ENCODE measurements at regions not wholly inside any gene's neighbourhood (a gene's known extent, or its start where the extent isn't known, plus 50 kb on each side); places are given as distances from the start of the nearest gene placed in this dataset.

GRCh38 chr22:47610764-47611163 lies 848.3 kb downstream of the TBC1D22A start:
- H3K4me2 ChIP-seq (ENCODE audit: low read length) = no peak overlapping the region
- H3K27ac ChIP-seq (ENCODE audit: low read depth, low read length) = no peak overlapping the region
- POLR2A ChIA-PET = no interaction called here
- H4K20me1 ChIP-seq (ENCODE audit: insufficient read depth) = no peaks in the 10 kb centered on the region
- CTCF ChIA-PET = no interaction called here
- TF ChIP-seq FOSL1 (IDR thresholded peaks at IDR 0.05; ENCODE audit: low read depth) (no peak), ZFX (IDR thresholded peaks at IDR 0.05) (no peak), RAD21 (IDR thresholded peaks at IDR 0.05; ENCODE audit: low read depth) (no peak), ATF3 (IDR thresholded peaks at IDR 0.05) (no peak)
- TF ChIP-seq, protein P1, sequence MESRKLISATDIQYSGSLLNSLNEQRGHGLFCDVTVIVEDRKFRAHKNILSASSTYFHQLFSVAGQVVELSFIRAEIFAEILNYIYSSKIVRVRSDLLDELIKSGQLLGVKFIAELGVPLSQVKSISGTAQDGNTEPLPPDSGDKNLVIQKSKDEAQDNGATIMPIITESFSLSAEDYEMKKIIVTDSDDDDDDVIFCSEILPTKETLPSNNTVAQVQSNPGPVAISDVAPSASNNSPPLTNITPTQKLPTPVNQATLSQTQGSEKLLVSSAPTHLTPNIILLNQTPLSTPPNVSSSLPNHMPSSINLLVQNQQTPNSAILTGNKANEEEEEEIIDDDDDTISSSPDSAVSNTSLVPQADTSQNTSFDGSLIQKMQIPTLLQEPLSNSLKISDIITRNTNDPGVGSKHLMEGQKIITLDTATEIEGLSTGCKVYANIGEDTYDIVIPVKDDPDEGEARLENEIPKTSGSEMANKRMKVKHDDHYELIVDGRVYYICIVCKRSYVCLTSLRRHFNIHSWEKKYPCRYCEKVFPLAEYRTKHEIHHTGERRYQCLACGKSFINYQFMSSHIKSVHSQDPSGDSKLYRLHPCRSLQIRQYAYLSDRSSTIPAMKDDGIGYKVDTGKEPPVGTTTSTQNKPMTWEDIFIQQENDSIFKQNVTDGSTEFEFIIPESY (IDR thresholded peaks at IDR 0.05; ENCODE audit: extremely low read depth, insufficient replicate concordance, low read length) = no peak
- intact Hi-C loops (cut with micrococcal nuclease) = no loop called here
- H3K36me3 ChIP-seq (ENCODE audit: control insufficient read depth in 1 of 2, insufficient read depth in 2 of 2, low read length in 2 of 2) = no peaks in the 10 kb centered on the region
- BruUV-seq (replicated peaks) = no TSS peak
- no peaks in the 10 kb centered on the region; a peak in 1 of 4 replicates for H3K9me3 ChIP-seq (ENCODE audit: control insufficient read depth in 1 of 2, insufficient read depth in 1 of 2, low read depth in 1 of 2, low read length in 2 of 2)
- H3K9ac ChIP-seq (ENCODE audit: low read length) = no peak overlapping the region
- H3K4me1 ChIP-seq (ENCODE audit: control insufficient read depth in 1 of 2, insufficient read depth in 2 of 2, low read length in 2 of 2) = no peaks in the 10 kb centered on the region
- DNase-seq (ENCODE audit: low read depth, low spot score) = no peak
- H3K79me2 ChIP-seq (ENCODE audit: insufficient read depth, low read length) = no peaks in the 10 kb centered on the region
- no peak overlapping the region for H3K4me3 ChIP-seq (replicated peaks in 1 of 2; ENCODE audit: low read depth in 1 of 2, low read length in 2 of 2)
- H3K27me3 ChIP-seq (ENCODE audit: insufficient read depth, low read length) = no peaks in the 10 kb centered on the region
- ATAC-seq = no peak
- RAD21 ChIA-PET (ENCODE audit: low non-redundant PET in 1 of 2, low total read pairs in 2 of 2, uncharacterized antibody in 2 of 2, unreplicated experiment in 2 of 2) = no interaction called here
- no peak overlapping the region for H2AFZ ChIP-seq (ENCODE audit: low read depth, low read length, poor library complexity, severe bottlenecking)
- no peaks in the 10 kb centered on the region for H3K9me2 ChIP-seq (ENCODE audit: insufficient read depth)

- TF ChIP-seq POLR2AphosphoS5 (IDR thresholded peaks at IDR 0.05; ENCODE audit: low read depth, low read length) (no peak), EZH2phosphoT487 (IDR thresholded peaks at IDR 0.05; ENCODE audit: borderline replicate concordance) (no peak), FOSL1 (IDR thresholded peaks at IDR 0.05; ENCODE audit: low read depth) (no peak), MAX (IDR thresholded peaks at IDR 0.05) (no peak), CTCF (IDR thresholded peaks at IDR 0.05 in 2 of 3, conservative IDR thresholded peaks at IDR 0.05 in 1 of 3; ENCODE audit: borderline replicate concordance in 1 of 3, insufficient read depth in 1 of 3, low read depth in 2 of 3, low read length in 2 of 3) (no peak), JUND (IDR thresholded peaks at IDR 0.05) (no peak), SP1 (IDR thresholded peaks at IDR 0.05; ENCODE audit: low read depth) (no peak), ELF1 (IDR thresholded peaks at IDR 0.05; ENCODE audit: borderline replicate concordance, low read depth) (no peak), SIN3A (IDR thresholded peaks at IDR 0.05; ENCODE audit: low read depth) (no peak)
- no peaks in the 10 kb centered on the region for H3K9me2 ChIP-seq (ENCODE audit: insufficient read depth)
- no peak overlapping the region for H2AFZ ChIP-seq (ENCODE audit: low read depth, low read length, poor library complexity, severe bottlenecking)
- BruUV-seq (replicated peaks) = no TSS peak
- intact Hi-C loops (cut with micrococcal nuclease) = no loop called here
- ChIA-PET RAD21 (ENCODE audit: low non-redundant PET in 1 of 2, low total read pairs in 2 of 2, uncharacterized antibody in 2 of 2, unreplicated experiment in 2 of 2) (no interaction called here), POLR2A (no interaction called here), CTCF (no interaction called here)
- no peak overlapping the region for H3K27ac ChIP-seq (ENCODE audit: low read depth, low read length)
- no peak overlapping the region for H3K4me3 ChIP-seq (replicated peaks in 1 of 2; ENCODE audit: low read depth in 1 of 2, low read length in 2 of 2)
- H3K27me3 ChIP-seq (ENCODE audit: insufficient read depth, low read length) = no peaks in the 10 kb centered on the region
- no peak overlapping the region for H3K9ac ChIP-seq (ENCODE audit: low read length)
- no peaks in the 10 kb centered on the region for H3K36me3 ChIP-seq (ENCODE audit: control insufficient read depth in 1 of 2, insufficient read depth in 2 of 2, low read length in 2 of 2)
- no peaks in the 10 kb centered on the region; a peak in 1 of 4 replicates for H3K9me3 ChIP-seq (ENCODE audit: control insufficient read depth in 1 of 2, insufficient read depth in 1 of 2, low read depth in 1 of 2, low read length in 2 of 2)
- no peaks in the 10 kb centered on the region for H3K79me2 ChIP-seq (ENCODE audit: insufficient read depth, low read length)
- H4K20me1 ChIP-seq (ENCODE audit: insufficient read depth) = no peaks in the 10 kb centered on the region
- no peak overlapping the region for H3K4me2 ChIP-seq (ENCODE audit: low read length)
- DNase-seq (ENCODE audit: low read depth, low spot score) (no peak), ATAC-seq (no peak)
- H3K4me1 ChIP-seq (ENCODE audit: control insufficient read depth in 1 of 2, insufficient read depth in 2 of 2, low read length in 2 of 2) = no peaks in the 10 kb centered on the region
These were observed 847.8 kb downstream of the TBC1D22A start for GRCh38 chr22:47610281-47610680.
